ENCODE measurements at regions not wholly inside any gene's neighbourhood (a gene's known extent, or its start where the extent isn't known, plus 50 kb on each side); places are given as distances from the start of the nearest gene placed in this dataset.
"Not testable (repeated sequence)": the region's sequence is repeated elsewhere in the genome, so short reads cannot be mapped to it uniquely, and the experiment has no call there.

- DNase-seq, result no peak
These were observed 227.0 kb downstream of the BUB3 start for GRCh38 chr10:123381224-123381623.

- DNase-seq, result no peak
These were observed 228.3 kb downstream of the BUB3 start for GRCh38 chr10:123382491-123382890.

GRCh38 chr10:123385508-123386080, 231.4 kb downstream of the BUB3 start:
- no peak for DNase-seq

GRCh38 chr10:123389520-123389919, 235.3 kb downstream of the BUB3 start:
- DNase-seq, result no peak

- DNase-seq, result no peak
These were observed 236.1 kb downstream of the BUB3 start for GRCh38 chr10:123390332-123390731.

DNA sequence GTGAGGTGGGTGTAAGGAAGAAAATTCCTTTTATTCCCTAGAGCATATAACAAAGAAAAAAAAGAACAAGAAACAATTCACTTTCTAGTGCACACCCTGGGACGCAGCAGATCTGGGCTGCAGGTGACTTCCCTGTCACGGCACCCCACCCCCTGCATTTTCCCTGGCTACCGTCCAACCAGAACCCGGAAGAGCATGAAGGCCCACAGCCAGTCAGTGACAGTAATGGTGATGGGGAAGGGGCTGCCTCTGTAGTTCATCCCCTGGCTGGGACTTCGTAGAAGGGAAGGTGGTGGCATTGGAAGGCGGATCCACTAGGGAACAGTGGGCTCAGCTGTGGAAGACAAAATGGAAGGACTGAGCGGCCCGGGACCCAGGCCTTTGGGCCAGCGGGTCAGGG, 236.7 kb downstream of the BUB3 start:
- DNase-seq, result no peak

- no peak for DNase-seq
These were observed 237.2 kb downstream of the BUB3 start for GRCh38 chr10:123391275-123392028.

- no peak for DNase-seq
These were observed 238.2 kb downstream of the BUB3 start for GRCh38 chr10:123392182-123392963.

DNA sequence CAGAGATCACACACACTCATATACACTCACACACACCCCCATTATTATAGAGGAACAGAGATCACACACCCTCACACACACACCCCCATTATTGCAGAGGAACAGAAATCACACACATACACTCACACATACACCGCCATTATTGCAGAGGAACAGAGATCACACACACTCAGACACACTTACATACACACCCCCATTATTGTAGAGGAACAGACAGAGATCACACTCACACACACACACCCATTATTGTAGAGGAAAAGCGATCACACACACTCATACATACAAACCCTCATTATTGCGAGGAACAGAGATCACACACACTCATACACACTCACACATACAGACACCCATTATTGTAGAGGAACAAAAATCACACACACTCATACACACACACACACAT, 239.0 kb downstream of the BUB3 start:
- DNase-seq, result no peak

GRCh38 chr10:123394382-123394781, 240.2 kb downstream of the BUB3 start:
- no peak for DNase-seq

GRCh38 chr10:123395234-123395633, 241.0 kb downstream of the BUB3 start:
- DNase-seq, result not testable (repeated sequence)

GRCh38 chr10:123395906-123396305, 241.7 kb downstream of the BUB3 start:
- no peak for DNase-seq

GRCh38 chr10:123398180-123398591, 244.0 kb downstream of the BUB3 start:
- no peak for DNase-seq

DNA sequence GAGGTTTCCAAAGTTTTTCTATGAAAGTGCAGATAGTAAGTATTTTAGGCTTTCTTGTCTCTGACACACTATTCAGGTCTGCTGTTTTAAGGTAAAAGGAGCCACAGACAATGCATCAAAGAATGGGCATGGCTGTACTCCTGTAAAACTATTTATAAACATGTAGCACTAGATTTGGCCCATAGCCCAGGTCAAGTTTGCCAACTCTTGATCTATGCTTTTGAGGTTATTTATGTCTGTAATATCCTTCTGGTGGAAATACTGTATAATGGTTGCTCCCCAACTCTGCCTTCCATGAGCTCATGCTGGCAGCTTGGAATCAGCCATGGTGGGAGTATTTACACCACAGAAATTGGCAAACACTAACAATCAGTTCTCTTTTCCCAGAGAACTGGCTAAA, 244.6 kb downstream of the BUB3 start:
- DNase-seq, result no peak

DNA sequence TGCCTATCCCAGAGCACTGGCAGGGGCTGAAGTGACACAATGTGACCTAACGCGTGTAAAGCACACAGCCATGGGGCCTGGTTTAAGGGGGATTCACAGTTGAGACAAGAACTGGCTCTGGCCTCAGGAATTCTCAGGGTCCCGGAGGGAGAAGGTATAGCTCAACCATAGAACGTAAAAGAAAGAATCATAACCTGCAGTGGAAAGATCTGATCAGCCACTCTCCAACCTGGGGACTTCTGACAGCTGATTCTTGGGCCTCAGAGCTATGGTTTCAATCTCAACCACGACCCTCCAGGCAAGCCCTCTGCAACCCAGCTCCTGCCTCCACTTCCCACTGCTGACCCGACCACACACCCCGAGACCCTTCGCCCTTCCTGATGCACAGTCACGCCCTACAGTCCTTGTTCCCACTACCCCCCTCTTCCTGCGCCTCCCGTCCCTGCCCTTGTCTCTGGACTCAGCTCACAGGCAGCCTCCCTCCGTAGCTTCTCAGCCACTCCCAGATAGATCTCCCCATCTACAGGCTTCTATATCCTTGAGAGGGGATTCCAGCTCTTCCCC, 245.2 kb downstream of the BUB3 start:
- DNase-seq, result no peak

DNA sequence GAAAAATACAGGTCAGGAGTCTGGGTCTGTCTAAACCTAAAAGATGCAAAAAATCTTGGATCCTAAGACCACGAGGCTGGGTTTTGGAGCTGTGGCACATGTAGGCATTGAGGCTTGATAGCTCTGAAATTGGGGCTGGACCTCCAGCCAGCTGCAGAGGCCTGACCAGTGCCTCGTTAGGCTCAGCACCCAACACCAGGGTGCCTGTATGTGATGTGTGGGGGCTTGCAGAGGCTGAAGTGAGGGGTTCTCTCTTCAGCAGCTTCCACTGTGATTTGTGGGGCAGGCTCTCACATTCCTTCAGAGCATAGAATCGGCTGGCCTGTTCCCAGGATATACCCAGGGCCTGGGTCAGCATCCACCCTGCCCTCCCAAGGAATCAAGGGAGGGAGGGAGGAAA, 247.8 kb downstream of the BUB3 start:
- DNase-seq, result no peak

DNA sequence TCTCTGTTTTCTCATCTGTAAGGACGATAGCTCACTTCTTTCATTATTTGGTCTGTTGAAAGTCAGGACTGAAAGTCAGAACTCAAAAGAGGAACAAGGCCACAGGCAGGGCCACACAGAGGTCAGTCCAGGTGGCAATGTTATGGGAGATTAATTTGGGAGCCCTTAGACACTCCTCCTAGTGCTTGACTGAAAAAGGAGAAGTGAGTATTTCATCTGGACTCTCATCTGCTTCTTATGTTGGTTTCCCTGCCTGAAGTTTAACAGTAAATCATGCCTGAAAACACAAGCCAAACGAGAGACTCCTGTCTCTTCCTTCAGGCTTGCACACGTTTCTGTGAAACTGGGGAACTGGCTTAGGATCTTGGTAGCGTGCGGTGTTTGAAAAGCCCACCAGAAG, 248.5 kb downstream of the BUB3 start:
- no peak for DNase-seq

DNA sequence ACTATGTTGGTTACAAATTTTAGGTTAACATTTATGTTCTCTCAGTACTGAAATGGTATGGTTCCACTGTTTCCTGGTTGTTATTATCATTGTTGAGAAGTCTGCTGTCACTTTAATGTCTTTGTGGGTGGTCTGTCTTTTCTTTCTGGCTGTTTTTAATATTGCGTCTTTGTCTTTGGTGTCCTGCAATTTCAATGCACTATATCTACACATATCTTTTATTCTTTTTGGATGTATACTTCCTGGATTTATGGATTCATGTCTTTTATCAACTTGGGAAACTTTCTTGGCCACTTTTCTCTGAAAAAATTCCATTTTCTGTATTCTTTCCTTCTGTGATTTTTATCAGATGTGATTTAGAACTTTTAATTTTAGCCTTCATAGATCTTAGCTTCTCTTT, 250.2 kb downstream of the BUB3 start:
- DNase-seq, result no peak

GRCh38 chr10:123408660-123409059, 254.5 kb downstream of the BUB3 start:
- no peak for DNase-seq

- no peak for DNase-seq
These were observed 255.2 kb downstream of the BUB3 start for GRCh38 chr10:123409426-123409825.

DNA sequence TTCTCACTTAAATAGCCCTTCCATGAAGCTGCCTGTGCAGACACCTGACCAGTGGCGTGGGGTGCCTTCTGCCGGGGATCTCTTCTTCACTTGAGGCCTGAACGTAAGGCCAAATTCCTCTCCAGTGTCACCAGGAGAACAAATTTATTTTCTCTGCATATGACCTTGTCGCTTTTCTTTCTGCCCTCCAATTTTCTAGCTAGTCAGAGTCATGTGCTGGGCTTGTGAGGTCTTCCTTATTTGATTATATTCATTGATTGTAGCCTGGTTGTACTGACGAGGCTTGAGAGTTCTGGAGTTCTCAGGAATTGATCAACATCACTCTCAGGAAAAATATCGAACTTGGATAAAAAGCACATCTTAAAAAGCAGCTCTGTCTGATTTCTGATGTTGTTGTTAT, 255.7 kb downstream of the BUB3 start:
- no peak for DNase-seq

GRCh38 chr10:123413353-123413752, 252.8 kb upstream of the GPR26 start:
- DNase-seq, result no peak

DNA sequence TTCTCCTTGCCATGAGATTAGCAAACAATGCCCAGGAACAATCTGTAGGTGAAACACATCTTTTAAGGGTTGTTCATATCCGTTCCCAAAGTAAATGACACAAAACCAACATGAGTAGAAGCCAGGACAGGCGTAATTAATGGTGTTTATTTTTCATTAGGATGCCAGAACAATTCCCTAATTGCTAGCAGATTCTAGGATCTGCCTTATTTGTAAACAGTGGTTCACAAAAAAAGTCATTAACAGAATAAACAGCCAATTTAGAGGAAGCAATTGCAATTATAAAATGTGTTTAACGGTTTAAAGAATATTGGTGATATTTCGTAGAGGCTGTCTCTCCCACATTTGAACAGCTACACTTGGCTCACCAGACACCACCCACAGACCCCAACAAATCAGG, 250.6 kb upstream of the GPR26 start:
- DNase-seq, result no peak

DNA sequence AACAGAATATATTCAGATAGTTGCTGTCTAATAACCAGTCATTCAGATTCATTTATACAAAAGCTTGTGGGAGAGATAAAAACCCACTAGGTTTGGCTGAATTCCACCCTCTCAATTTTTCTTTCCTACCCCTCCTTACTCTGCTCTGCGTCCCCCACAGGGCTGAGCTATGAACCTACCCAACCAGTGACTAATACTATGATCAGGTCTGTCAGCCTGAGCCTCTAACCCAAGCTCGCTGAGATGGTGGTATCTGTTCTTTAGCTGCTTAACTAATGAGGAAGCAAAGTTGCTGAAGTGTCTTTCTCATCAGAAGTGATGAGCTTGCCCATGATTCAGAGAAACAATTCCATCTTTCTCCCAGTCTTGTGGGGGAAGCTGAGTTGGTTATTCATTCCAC, 248.7 kb upstream of the GPR26 start:
- no peak for DNase-seq
